WTC11 (cell line): ENCODE measurements at regions not wholly inside any gene's neighbourhood (a gene's known extent, or its start where the extent isn't known, plus 50 kb on each side); places are given as distances from the start of the nearest gene placed in this dataset.

ENCODE experiments used
- ATAC-seq: fragments of 200-7000 bp; cut with Tn5 transposase; 2 replicates; pipeline ENCODE4 v1.10.0; 2021; ENCODE audit warnings: mild to moderate bottlenecking, moderate library complexity
- CTCF ChIA-PET: fragments of 300-600 bp; sonication (Branson Sonifier 250); formaldehyde crosslinking; loops from one replicate; lab custom pipeline; 2021; ENCODE audit warnings: antibody characterized with exemption; lab: Charles Lee
- POLR2A ChIA-PET: fragments of 350-600 bp; sonication (Branson Sonifier 250); formaldehyde crosslinking; loops from one replicate; lab custom pipeline; 2021; ENCODE audit warnings: antibody characterized with exemption; lab: Charles Lee
- DNase-seq: peaks from one replicate; pipeline ENCODE4 v3.0.0; 2021; ENCODE audit warnings: low spot score
- H3K27ac Mint-ChIP-seq: 2 replicates; pipeline ENCODE4 v1.8.0; 2021; ENCODE audit warnings: mixed read lengths
- H3K27me3 Mint-ChIP-seq: 2 replicates; pipeline ENCODE4 v1.8.0; 2021; ENCODE audit warnings: low read depth, mild to moderate bottlenecking, moderate library complexity, mixed read lengths
- H3K36me3 Mint-ChIP-seq: 2 replicates; pipeline ENCODE4 v1.8.0; 2021; ENCODE audit warnings: mixed read lengths
- H3K4me1 Mint-ChIP-seq: 2 replicates; pipeline ENCODE4 v1.8.0; 2022; ENCODE audit warnings: mixed read lengths
- H3K4me3 Mint-ChIP-seq: 2 replicates; pipeline ENCODE4 v1.8.0; 2021; ENCODE audit warnings: mild to moderate bottlenecking, moderate library complexity, mixed read lengths
- H3K9me3 Mint-ChIP-seq: 2 replicates; pipeline ENCODE4 v1.8.0; 2021; ENCODE audit warnings: mixed read lengths
- AFF4 ChIP-seq: sonication (generic); formaldehyde crosslinking; IDR thresholded peaks from 2 replicates; pipeline ENCODE4 v1.8.1; 2023; ENCODE audit warnings: mild to moderate bottlenecking, missing genetic modification reagents, borderline replicate concordance
- ATF1 ChIP-seq: sonication (generic); formaldehyde crosslinking; IDR thresholded peaks from 2 replicates; pipeline ENCODE4 v1.8.1; 2023; ENCODE audit warnings: mild to moderate bottlenecking, moderate library complexity, missing genetic modification reagents
- CREM ChIP-seq: sonication (generic); formaldehyde crosslinking; IDR thresholded peaks from 2 replicates; pipeline ENCODE4 v1.8.1; 2022; ENCODE audit warnings: mild to moderate bottlenecking, missing genetic modification reagents, moderate library complexity
- CTCF ChIP-seq: fragments of 200-600 bp; IDR thresholded peaks from 2 replicates; pipeline ENCODE4 v1.8.0; 2022; ENCODE audit warnings: antibody characterized with exemption
- E2F1 ChIP-seq: sonication (generic); formaldehyde crosslinking; IDR thresholded peaks from 2 replicates; pipeline ENCODE4 v1.8.0; 2022; ENCODE audit warnings: mild to moderate bottlenecking, missing genetic modification reagents
- ELF4 ChIP-seq: sonication (generic); formaldehyde crosslinking; IDR thresholded peaks from 2 replicates; pipeline ENCODE4 v1.8.1; 2022; ENCODE audit warnings: low read depth, mild to moderate bottlenecking, moderate library complexity, missing genetic modification reagents
- EMX1 ChIP-seq: fragments of 250-450 bp; sonication (Bioruptor Pico); IDR thresholded peaks from 2 replicates; pipeline ENCODE4 v1.8.0; 2021; ENCODE audit warnings: mild to moderate bottlenecking
- ESRRA ChIP-seq: sonication (generic); formaldehyde crosslinking; IDR thresholded peaks from 2 replicates; pipeline ENCODE4 v1.8.1; 2022; ENCODE audit warnings: mild to moderate bottlenecking, missing genetic modification reagents, borderline replicate concordance
- FOXP4 ChIP-seq: sonication (generic); formaldehyde crosslinking; IDR thresholded peaks from 2 replicates; pipeline ENCODE4 v1.8.0; 2022; ENCODE audit warnings: mild to moderate bottlenecking, missing genetic modification reagents
- HMGA2 ChIP-seq: fragments of 250-450 bp; sonication (Bioruptor Pico); IDR thresholded peaks from 2 replicates; pipeline ENCODE4 v1.4.0; 2021; ENCODE audit warnings: mild to moderate bottlenecking, moderate library complexity
- NR3C1 ChIP-seq: sonication (generic); formaldehyde crosslinking; conservative IDR thresholded peaks from 2 replicates; pipeline ENCODE4 v1.8.1; 2023; ENCODE audit warnings: low read depth, mild to moderate bottlenecking, missing genetic modification reagents
- SMAD3 ChIP-seq: sonication (generic); formaldehyde crosslinking; IDR thresholded peaks from 2 replicates; pipeline ENCODE4 v1.8.0; 2022; ENCODE audit warnings: missing genetic modification reagents, mild to moderate bottlenecking, borderline replicate concordance
- SOX15 ChIP-seq: fragments of 250-450 bp; sonication (Bioruptor Pico); IDR thresholded peaks from 2 replicates; pipeline ENCODE4 v1.9.0; 2021; ENCODE audit warnings: mild to moderate bottlenecking
- TEAD1 ChIP-seq: sonication (generic); formaldehyde crosslinking; IDR thresholded peaks from 2 replicates; pipeline ENCODE4 v1.8.0; 2022; ENCODE audit warnings: mild to moderate bottlenecking, missing genetic modification reagents
- ZNF121 ChIP-seq: sonication (generic); formaldehyde crosslinking; IDR thresholded peaks from 2 replicates; pipeline ENCODE4 v1.8.0; 2023; ENCODE audit warnings: missing genetic modification reagents
- ZNF263 ChIP-seq: sonication (generic); formaldehyde crosslinking; IDR thresholded peaks from 2 replicates; pipeline ENCODE4 v1.8.1; 2022; ENCODE audit warnings: low read depth, mild to moderate bottlenecking, moderate library complexity, missing genetic modification reagents
- ZNF423 ChIP-seq: fragments of 250-450 bp; sonication (Bioruptor Pico); IDR thresholded peaks from 2 replicates; pipeline ENCODE4 v2.1.2; 2022; ENCODE audit warnings: mild to moderate bottlenecking, moderate library complexity
- ZNF425 ChIP-seq: fragments of 250-450 bp; sonication (Bioruptor Pico); conservative IDR thresholded peaks from 2 replicates; pipeline ENCODE4 v1.9.0; 2021; ENCODE audit warnings: mild to moderate bottlenecking
- ZNF512 ChIP-seq: sonication (generic); formaldehyde crosslinking; IDR thresholded peaks from 2 replicates; pipeline ENCODE4 v1.8.1; 2022; ENCODE audit warnings: missing genetic modification reagents, borderline replicate concordance

GRCh38 chr20:24837781-24838450 is 111.2 kb upstream of the CST7 start (continued):
- no peak for TF ChIP-seq ESRRA (CRISPR knock-in tag)

GRCh38 chr20:24838546-24839535 is 110.2 kb upstream of the CST7 start:
- no peak for ATAC-seq
- CTCF ChIA-PET: no interaction called here
- DNase-seq: no peak
- Mint-ChIP-seq H3K4me3 (no peak overlapping the region), H3K4me1 (peaks cover 13% of the 10 kb centered on the region), H3K27ac (no peak overlapping the region), H3K9me3 (no peaks in the 10 kb centered on the region), H3K36me3 (no peaks in the 10 kb centered on the region), H3K27me3 (no peaks in the 10 kb centered on the region)
- no peak for TF ChIP-seq ZNF121 (CRISPR knock-in tag)
- TF ChIP-seq ATF1 (CRISPR knock-in tag): no peak
- TF ChIP-seq AFF4 (CRISPR knock-in tag): no peak
- no peak for TF ChIP-seq E2F1 (CRISPR knock-in tag)
- no peak for TF ChIP-seq CREM (CRISPR knock-in tag)
- no peak for TF ChIP-seq ELF4 (CRISPR knock-in tag)
- TF ChIP-seq TEAD1: no peak
- no peak for TF ChIP-seq ZNF263 (CRISPR knock-in tag)
- no peak for TF ChIP-seq ZNF512 (CRISPR knock-in tag)
- TF ChIP-seq FOXP4 (CRISPR knock-in tag): no peak
- no peak for TF ChIP-seq SMAD3 (CRISPR knock-in tag)
- TF ChIP-seq SOX15 (CRISPR knock-in tag): no peak
- no peak for TF ChIP-seq ZNF425
- no peak for TF ChIP-seq EMX1 (CRISPR knock-in tag)
- TF ChIP-seq HMGA2 (CRISPR knock-in tag): no peak
- no peak for TF ChIP-seq ZNF423 (CRISPR knock-in tag)
- TF ChIP-seq CTCF: no peak
- TF ChIP-seq NR3C1 (CRISPR knock-in tag): no peak
- POLR2A ChIA-PET: no interaction called here
